GM12873 (cell line): ENCODE measurements at regions not wholly inside any gene's neighbourhood (a gene's known extent, or its start where the extent isn't known, plus 50 kb on each side); places are given as distances from the start of the nearest gene placed in this dataset.

Source experiments
- CTCF ChIP-seq: IDR thresholded peaks from 2 replicates; pipeline ENCODE4 v1.5.1; 2012; ENCODE audit warnings: low read depth, mild to moderate bottlenecking, moderate library complexity, low read length, control low read depth; ENCODE audit not compliant: insufficient read depth; ENCODE audit errors: missing control alignments

GRCh38 chr16:6009151-6009550 is 911.6 kb upstream of the EEF2KMT start:
- TF ChIP-seq CTCF, result no peak

GRCh38 chr16:6008670-6009069 is 911.1 kb upstream of the EEF2KMT start:
- no peak for TF ChIP-seq CTCF

GRCh38 chr16:5993356-5993755 is 895.8 kb upstream of the EEF2KMT start:
- no peak for TF ChIP-seq CTCF

- TF ChIP-seq CTCF, result no peak
Measured at GRCh38 chr16:5982979-5983378, 885.4 kb upstream of the EEF2KMT start.

GRCh38 chr16:5979905-5980550 is 882.4 kb upstream of the EEF2KMT start:
- TF ChIP-seq CTCF, result no peak

- no peak for TF ChIP-seq CTCF
Measured at GRCh38 chr16:5977329-5977728, 879.7 kb upstream of the EEF2KMT start.

GRCh38 chr16:5972747-5973146 is 875.2 kb upstream of the EEF2KMT start:
- no peak for TF ChIP-seq CTCF
